MG63 (cell line): ENCODE measurements at regions not wholly inside any gene's neighbourhood (a gene's known extent, or its start where the extent isn't known, plus 50 kb on each side); places are given as distances from the start of the nearest gene placed in this dataset.
A peak's percentile ranks its signal among the peaks of the same experiment; 100 is the strongest.

Experiments used
- DNase-seq: peaks from one replicate; pipeline ENCODE4 v3.0.0-alpha.2; 2020
- H3K27me3 ChIP-seq: fragments of 250-450 bp; sonication (Bioruptor Pico); 2 replicates; pipeline ENCODE4 v1.5.1; 2020; ENCODE audit warnings: mild to moderate bottlenecking, moderate library complexity
- H3K36me3 ChIP-seq: fragments of 250-450 bp; sonication (Bioruptor Pico); 2 replicates; pipeline ENCODE4 v1.5.1; 2020; ENCODE audit warnings: mild to moderate bottlenecking, moderate library complexity
- H3K4me3 ChIP-seq: fragments of 250-450 bp; sonication (Bioruptor Pico); 2 replicates; pipeline ENCODE4 v1.5.1; 2020; ENCODE audit warnings: mild to moderate bottlenecking, moderate library complexity
- H3K9me3 ChIP-seq: fragments of 250-450 bp; sonication (Bioruptor Pico); 2 replicates; pipeline ENCODE4 v1.5.1; 2020; ENCODE audit warnings: mild to moderate bottlenecking, moderate library complexity

DNA sequence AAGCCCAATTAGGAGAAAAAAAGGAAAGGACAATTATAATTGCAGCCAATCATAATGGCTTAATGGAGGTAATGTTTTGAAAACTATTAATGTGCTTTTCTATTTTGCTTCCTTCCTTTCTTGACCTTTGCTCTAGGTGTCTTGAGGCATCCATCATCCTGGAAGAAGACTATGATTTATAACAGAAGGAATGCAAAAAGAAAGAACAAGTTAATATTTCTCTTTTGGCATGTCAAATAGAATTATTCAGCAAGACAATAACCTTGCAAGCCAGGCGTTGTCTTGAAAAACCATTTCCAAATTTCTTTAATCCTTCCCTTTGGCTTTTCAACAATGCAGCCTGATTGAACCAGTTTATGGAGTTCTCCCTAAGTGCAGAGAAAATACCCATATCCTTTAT is 107.7 kb upstream of the USP24 start:
- no peak for DNase-seq
- no peaks in the 10 kb centered on the region for H3K27me3 ChIP-seq
- H3K36me3 ChIP-seq, result no peaks in the 10 kb centered on the region
- H3K4me3 ChIP-seq, result no peak overlapping the region
- no peaks in the 10 kb centered on the region for H3K9me3 ChIP-seq

DNA sequence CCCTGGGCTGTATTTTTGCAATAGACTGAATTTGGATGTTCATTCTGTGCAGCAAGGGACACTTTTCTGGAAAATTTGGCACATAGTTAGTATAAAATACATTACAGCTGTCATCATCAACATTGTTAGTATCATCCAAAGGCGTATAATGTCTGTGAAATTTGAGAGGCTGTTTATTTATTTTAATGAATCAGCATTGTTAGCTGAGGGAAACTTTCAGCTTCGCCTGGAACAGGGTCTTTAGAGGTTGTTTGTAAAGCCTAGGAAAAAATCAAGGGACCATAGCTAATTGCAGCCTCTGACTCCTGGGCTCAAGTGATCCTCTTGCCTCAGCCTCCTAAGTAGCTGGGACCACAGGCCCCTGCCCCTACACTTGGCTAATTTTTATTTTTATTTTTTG is 106.8 kb upstream of the USP24 start:
- H3K9me3 ChIP-seq, result no peaks in the 10 kb centered on the region
- no peaks in the 10 kb centered on the region for H3K36me3 ChIP-seq
- DNase-seq, result peak; percentile 17
- no peaks in the 10 kb centered on the region for H3K27me3 ChIP-seq
- no peak overlapping the region for H3K4me3 ChIP-seq

DNA sequence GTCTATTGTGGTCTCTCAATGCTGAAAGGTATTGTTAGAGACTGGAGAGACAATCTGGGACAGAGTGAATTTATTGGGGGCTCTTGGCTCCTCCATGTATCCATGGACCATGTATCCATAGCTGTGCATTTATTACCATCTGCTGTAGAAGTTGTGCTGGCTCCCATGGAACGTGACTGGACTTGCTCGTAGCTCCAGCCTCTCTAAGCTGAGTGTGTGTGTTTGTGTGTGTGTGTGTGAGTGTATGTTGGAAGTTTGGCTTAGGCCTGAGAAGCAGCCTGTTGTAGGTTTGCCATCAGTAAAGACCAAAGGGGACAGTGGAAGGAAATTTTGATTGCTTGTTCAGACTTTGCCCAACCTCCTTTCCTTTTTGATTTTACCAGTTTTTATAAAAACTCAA is 105.7 kb upstream of the USP24 start:
- Histone ChIP-seq H3K9me3 (no peaks in the 10 kb centered on the region), H3K4me3 (no peak overlapping the region), H3K36me3 (no peaks in the 10 kb centered on the region), H3K27me3 (no peaks in the 10 kb centered on the region)
- no peak for DNase-seq

DNA sequence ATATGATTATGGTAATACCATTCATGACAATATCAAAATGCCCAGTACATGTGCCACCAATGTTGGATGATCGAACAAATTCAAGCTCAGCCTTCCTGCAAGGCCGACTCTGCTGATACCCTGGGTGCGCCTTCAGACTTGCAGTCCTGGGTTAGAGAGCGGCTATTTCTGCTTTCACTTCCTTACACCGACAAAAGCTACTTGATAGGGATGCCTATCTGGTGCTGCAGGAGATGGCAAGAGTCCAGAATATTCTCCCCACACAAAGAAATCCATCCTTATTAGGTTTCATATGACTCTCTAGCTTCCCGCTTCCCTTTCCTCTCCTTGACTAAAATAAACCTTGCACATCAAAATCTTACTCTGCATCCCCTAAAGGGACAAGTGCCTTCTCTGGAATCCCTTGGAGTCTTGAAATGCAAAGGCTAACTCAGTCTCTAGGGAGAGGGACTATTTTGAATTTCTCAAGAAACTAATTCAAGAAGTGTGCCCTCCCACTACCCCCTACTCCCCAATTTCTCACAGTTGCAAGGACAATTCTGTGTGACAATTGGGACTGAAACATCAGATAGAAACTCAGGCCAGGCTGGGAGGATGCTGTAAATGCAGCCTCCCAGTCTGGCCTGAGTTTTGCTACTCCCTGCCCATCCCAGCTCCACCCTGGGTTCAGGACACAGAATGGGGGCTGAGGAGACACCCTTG is 103.1 kb upstream of the USP24 start:
- H3K9me3 ChIP-seq, result no peaks in the 10 kb centered on the region
- no peaks in the 10 kb centered on the region for H3K27me3 ChIP-seq
- no peak for DNase-seq
- no peaks in the 10 kb centered on the region for H3K36me3 ChIP-seq
- no peak overlapping the region for H3K4me3 ChIP-seq

DNA sequence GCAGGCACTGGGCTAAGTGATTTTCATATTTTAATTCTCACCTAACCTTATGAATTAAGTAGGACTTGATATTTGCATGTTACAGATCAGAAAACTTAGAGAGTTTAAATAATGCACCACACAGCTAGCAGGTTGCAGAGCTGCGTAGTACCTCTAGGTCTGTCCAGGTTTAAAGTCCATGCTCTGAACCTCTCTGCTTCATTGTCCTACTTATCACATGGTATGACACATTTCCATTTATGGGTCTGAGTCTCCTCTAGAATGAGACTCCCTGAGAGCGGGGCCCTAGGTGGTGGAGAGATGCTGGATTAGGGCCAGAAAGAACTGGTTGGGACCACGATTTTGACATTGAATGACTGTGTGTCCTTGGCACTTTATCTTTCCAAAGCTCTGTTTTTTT is 102.5 kb upstream of the USP24 start:
- H3K4me3 ChIP-seq, result no peak overlapping the region
- DNase-seq, result no peak
- no peaks in the 10 kb centered on the region for H3K36me3 ChIP-seq
- no peaks in the 10 kb centered on the region for H3K27me3 ChIP-seq
- no peaks in the 10 kb centered on the region for H3K9me3 ChIP-seq

DNA sequence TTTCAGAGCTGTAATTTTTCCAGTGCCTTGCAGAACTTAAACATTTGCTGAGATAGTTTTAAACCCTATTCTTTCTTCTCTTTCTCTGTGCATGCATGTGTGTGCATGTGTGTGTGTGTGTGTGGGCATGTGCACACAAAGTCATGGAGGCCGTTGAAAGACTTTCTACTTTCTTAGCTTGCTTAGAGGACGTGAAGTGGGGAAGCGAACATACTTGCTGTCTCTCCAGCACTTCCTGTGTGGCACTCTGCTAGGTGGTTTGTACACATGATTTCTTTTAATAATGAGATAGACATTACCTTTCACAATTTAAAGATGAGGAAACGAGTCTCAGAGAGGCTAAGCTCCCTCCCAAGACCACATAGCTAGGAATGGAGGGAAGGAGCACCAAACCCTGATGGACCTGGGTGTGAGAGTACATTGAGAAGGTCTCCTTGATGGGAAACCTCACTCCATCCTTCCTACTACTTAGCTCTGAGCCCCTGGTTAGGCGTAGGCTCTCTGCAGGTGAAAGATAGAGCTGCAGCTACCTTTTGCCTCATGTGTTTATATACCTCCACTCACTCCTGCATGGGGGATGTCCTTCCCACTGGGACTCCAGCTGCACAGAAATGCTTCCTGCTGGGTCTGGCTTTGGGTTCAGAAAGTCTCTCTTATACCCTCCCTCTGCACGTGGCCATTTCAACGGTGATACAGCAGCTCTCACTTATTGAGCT is 101.9 kb upstream of the USP24 start:
- Histone ChIP-seq H3K9me3 (no peaks in the 10 kb centered on the region), H3K27me3 (no peaks in the 10 kb centered on the region), H3K36me3 (no peaks in the 10 kb centered on the region), H3K4me3 (no peak overlapping the region)
- DNase-seq, result no peak

DNA sequence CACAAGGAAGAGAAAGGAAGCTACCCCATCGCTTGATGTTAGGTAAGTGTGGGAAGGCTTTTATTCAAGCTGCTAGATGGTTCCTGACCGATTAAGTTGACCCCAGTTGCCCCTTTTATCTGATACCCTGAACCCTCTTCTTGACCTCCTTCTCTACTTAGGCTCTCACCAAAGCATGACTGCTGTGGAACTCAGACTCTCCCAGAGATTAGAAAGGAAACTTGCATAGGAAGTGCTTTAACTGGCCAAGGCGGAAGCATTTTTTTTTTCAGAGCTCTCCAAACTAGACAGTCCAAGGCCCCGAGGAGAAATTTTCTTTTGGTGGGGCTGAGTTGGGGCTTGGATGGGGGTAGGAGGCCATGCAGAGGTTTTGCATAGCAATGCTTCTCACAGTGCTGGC is 101.3 kb upstream of the USP24 start:
- H3K27me3 ChIP-seq, result no peaks in the 10 kb centered on the region
- no peaks in the 10 kb centered on the region for H3K9me3 ChIP-seq
- no peaks in the 10 kb centered on the region for H3K36me3 ChIP-seq
- DNase-seq, result no peak
- H3K4me3 ChIP-seq, result no peak overlapping the region

DNA sequence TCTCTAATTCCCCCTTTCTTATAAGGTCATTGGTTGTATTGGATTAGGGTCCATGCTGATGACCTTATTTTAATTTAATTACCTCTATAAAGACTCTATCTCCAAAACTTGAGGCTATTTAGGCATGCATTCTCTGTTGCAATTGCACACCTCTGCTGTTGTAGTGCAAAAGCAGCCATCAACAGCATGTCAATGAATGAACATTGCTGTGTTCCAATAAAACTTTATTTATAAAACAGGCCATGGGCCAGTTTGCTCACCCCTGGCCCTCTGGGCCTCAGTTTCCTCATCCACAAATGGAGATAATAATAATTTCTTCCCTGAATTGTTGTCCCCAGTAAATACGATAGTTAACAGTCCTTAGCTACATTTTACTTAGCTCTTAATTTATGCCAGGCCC is 100.4 kb upstream of the USP24 start:
- H3K27me3 ChIP-seq, result no peaks in the 10 kb centered on the region
- DNase-seq, result no peak
- no peaks in the 10 kb centered on the region for H3K36me3 ChIP-seq

DNA sequence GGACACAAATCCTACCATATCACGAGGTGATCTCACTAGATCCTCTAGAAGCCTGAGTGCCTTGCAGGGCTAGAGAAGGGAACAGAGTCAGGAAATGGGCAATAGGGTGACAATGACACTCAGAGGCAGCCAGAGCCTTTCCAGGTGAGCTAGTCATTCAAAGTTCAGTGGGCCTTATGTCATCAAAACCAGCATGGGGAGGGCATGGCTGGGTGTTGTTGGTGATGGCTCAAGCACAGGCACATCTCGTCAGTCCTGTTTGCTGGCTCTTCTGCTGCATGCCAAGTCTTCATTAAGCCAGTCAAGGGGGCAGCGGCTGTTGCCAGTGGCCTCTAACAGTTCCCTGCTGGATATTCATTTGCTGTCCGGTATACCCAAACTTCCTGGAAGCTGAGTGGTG is 99.6 kb upstream of the USP24 start:
- Histone ChIP-seq H3K4me3 (no peak overlapping the region), H3K9me3 (no peaks in the 10 kb centered on the region), H3K27me3 (no peaks in the 10 kb centered on the region), H3K36me3 (no peaks in the 10 kb centered on the region)
- DNase-seq, result no peak

More for the DNA sequence above, 100.4 kb upstream of the USP24 start:
- Histone ChIP-seq H3K9me3 (no peaks in the 10 kb centered on the region), H3K4me3 (no peak overlapping the region)

DNA sequence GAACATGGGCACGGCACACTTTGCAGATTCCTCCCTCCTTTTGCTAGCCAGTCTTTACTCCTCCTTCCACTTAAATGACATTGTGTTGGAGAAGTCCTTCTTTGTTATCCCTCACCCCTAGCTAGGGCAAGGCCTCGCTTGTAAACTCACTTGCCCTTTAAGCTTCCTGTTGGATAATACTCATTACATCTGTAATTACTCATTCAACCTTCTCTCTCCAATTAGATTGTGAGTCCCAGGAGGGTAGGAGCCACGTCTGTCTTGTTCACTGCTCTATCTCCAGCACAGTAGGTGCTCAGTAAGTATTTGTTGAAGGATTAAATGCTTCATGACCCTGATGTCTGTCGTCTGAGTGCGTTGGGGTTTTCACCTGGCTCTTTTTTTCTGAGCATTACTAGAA is 98.7 kb upstream of the USP24 start:
- Histone ChIP-seq H3K36me3 (no peaks in the 10 kb centered on the region), H3K9me3 (no peaks in the 10 kb centered on the region), H3K27me3 (no peaks in the 10 kb centered on the region), H3K4me3 (no peak overlapping the region)
- no peak for DNase-seq

DNA sequence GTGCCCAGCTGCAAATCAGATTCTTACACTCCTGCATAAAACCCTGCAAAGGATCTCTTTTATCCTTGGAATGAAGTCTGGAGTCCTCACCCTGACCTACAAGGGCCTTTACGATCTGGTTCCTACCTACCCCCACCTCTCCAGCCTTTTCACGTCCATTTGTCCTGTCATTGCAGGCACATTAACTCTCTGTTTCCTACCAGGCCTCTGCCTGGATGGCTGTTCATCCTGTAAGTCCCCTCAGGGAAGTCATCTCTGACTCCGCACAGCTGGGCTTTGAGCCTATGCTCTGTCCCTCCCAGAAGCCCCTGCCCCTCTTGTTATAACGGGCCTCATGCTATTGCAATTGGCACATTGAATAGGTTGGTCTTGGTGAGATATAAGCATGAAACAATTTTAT is 96.8 kb upstream of the USP24 start:
- no peak overlapping the region for H3K4me3 ChIP-seq
- no peaks in the 10 kb centered on the region for H3K36me3 ChIP-seq
- no peak for DNase-seq
- H3K9me3 ChIP-seq, result 0 out of 2 replicates have a peak, but pooled peaks cover 3% of the 10 kb centered on the region
- H3K27me3 ChIP-seq, result no peaks in the 10 kb centered on the region

DNA sequence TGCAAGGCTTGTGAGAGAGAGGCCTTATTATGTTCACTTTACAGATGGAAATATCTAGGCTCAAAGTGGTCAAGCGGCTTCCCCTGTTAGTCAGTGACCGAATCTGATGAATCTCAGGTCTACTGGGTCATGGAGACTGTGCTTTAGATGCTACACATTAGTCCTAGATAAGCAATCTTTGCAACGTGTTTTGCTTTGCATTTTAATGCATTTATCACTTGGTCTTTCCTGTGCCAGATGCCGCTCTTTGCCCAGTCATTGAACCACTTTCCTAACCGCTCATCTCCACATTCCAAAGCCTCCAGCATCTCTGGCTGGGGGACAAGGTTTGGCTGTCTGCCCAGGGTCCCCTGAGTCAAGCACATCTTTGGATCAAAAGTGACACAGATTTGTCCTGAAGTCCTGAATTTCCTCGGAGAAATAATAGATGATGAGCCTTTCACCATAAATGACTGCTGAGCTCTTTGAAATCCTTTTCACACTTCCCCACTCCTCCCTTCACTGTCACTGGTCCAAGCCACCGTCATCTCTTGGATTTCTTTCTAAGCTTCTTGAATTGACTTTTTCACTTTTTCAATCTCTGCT is 96.0 kb upstream of the USP24 start:
- peak; percentile 62 for DNase-seq
- Histone ChIP-seq H3K9me3 (0 out of 2 replicates have a peak, but pooled peaks cover 4% of the 10 kb centered on the region), H3K36me3 (no peaks in the 10 kb centered on the region), H3K27me3 (no peaks in the 10 kb centered on the region), H3K4me3 (no peak overlapping the region)

DNA sequence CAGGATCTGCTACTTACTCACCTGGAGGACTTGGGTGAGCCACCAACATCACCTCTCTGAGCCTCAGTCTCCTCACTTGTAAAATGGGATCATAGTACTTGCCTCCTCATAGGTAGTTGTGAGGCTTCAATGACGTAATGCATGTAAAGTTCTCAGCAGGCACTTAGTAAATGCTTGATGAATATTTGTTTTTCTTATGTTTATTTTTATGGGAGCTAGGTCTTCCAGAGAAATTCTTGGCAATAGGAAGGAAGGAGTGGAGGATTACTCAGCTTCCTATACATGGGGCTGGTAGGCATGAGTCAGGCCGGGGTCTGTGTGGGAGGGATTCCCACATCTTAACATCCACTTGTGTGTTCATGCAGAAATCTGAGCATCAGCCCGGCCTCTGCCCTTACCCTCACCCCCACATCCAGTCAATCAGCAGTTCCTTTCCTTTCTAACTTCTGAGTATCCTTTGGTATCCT is 95.4 kb upstream of the USP24 start:
- 0 out of 2 replicates have a peak, but pooled peaks cover 4% of the 10 kb centered on the region for H3K9me3 ChIP-seq
- H3K36me3 ChIP-seq, result no peaks in the 10 kb centered on the region
- H3K27me3 ChIP-seq, result no peaks in the 10 kb centered on the region
- DNase-seq, result peak; percentile 96
- H3K4me3 ChIP-seq, result no peak overlapping the region

DNA sequence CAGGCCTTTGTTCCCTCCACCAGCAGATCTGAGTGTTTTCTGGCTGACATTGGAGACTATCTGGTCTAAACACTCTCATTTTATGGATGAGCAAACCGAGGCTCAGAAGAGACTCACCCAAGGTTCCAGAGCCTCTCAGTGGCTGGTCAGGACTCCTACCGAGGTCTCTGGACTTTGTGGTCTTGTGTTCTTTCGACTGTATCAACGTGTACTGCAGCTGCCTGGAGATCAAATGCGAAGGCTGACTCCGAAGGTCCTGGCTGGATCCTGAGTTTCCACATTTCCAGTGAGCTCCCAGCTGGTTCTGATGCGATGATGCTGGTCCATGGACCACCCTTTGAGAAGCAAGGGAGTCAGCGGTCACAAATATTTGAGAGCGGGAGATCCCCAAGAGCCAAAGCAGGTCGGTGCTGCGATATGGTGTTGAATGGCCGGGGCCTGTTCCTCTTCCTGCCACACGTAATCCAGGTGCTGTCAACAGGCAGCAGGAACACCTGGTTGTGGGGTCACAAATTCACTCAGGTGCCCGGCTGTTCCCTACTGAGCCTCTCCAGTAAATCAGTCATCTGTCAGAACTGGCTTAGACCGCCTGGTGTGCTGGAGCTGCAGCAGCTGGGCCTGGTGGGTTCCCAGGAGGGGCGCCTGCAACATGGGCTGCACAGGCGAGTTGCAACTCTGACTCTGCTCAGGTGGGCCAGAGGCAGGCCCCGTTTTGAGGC is 94.8 kb upstream of the USP24 start:
- Histone ChIP-seq H3K27me3 (no peaks in the 10 kb centered on the region), H3K9me3 (0 out of 2 replicates have a peak, but pooled peaks cover 4% of the 10 kb centered on the region), H3K36me3 (no peaks in the 10 kb centered on the region), H3K4me3 (no peak overlapping the region)
- no peak for DNase-seq

DNA sequence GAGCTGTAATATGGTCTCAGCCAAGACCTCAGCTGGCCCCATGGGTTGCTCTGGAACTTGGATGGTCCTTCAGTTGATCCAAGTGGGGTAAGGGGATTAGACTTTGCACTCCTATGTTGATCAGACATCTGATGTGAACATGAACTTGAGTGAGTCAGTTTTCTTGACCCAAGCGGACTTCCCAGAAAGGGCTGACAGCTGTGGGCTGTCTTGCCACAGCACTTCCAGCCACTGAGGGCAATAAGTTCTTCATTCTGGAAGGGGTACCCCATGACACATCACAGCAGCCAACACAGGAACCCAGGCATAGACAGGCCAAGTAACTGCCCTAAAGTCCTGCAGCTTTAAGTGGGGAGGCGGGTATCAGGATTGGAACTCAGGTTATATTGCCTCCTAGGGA is 93.9 kb upstream of the USP24 start:
- Histone ChIP-seq H3K9me3 (0 out of 2 replicates have a peak, but pooled peaks cover 4% of the 10 kb centered on the region), H3K36me3 (no peaks in the 10 kb centered on the region), H3K4me3 (no peak overlapping the region), H3K27me3 (no peaks in the 10 kb centered on the region)
- DNase-seq, result peak; percentile 41

DNA sequence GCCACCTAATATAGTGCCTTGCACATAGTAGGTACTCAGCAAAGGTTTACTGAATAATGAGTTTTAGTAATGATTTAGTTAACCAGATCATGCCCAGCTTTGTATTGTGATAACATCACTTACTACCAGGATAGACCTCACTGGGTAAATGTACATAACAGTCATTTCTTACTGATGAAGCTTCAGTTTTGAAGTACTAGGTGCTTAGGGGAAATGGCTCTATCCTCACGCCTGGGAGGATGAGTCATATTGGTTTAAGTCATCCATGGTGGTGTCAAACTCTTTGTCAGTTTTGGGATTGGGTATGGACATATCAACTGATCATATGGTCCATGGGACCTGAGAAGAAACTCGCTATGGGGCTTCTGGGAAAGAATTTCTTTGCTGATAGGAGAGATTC is 90.6 kb upstream of the USP24 start:
- 0 out of 2 replicates have a peak, but pooled peaks cover 4% of the 10 kb centered on the region for H3K9me3 ChIP-seq
- DNase-seq, result no peak
- no peaks in the 10 kb centered on the region for H3K27me3 ChIP-seq
- no peak overlapping the region for H3K4me3 ChIP-seq
- no peaks in the 10 kb centered on the region for H3K36me3 ChIP-seq

DNA sequence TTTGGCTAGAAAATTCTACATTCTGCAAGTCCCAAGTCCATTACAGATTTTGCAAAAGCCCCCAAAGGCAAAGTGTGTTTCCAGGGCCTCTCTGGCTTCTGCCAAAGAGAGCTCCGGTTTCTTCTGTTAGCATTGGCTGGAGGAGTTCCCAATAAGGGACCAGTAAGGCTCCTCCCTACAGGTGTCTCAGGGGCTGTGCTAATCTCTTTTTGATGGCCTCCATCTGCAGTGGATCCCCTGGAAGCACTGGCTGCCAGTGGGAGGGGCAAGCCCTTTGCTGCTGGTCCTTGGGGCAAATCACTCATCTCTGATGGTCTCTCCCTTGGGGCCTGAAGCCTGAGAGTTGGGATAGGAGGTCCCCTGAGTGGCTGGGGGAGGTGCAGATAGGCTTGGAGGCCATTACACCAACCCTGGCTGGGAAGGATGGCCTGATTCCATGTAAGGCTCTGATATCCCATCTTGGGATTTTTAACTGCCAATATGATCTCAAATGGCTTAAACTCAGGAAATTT is 89.1 kb upstream of the USP24 start:
- Histone ChIP-seq H3K27me3 (no peaks in the 10 kb centered on the region), H3K9me3 (0 out of 2 replicates have a peak, but pooled peaks cover 4% of the 10 kb centered on the region), H3K36me3 (no peaks in the 10 kb centered on the region), H3K4me3 (no peak overlapping the region)
- no peak for DNase-seq
